Left lung (tissue), 4 donors: ENCODE measurements at regions not wholly inside any gene's neighbourhood (a gene's known extent, or its start where the extent isn't known, plus 50 kb on each side); places are given as distances from the start of the nearest gene placed in this dataset.

Experiments used
- ATAC-seq: fragments of 200-7000 bp; cut with Tn5 transposase; one replicate; pipeline ENCODE4 v1.9.1; 2020; ENCODE audit warnings: moderate library complexity
- DNase-seq, 4 donors: peaks; one replicate each; pipeline ENCODE4 v3.0.0-alpha.2; 2013 to 2020
- H3K27ac ChIP-seq, 2 donors: fragments of 200-600 bp; sonication (generic) in 1 of 2; one replicate each; pipeline versions ENCODE4 v1.5.0 to v1.8.0; 2020 to 2021
- H3K27me3 ChIP-seq, 2 donors: fragments of 200-600 bp; sonication (generic) in 1 of 2; one replicate each; pipeline versions ENCODE4 v1.5.0 to v1.8.0; 2020 to 2021
- H3K36me3 ChIP-seq, 2 donors: fragments of 200-600 bp; sonication (generic) in 1 of 2; one replicate each; pipeline versions ENCODE4 v1.5.0 to v1.8.0; 2020 to 2021
- H3K4me1 ChIP-seq, 2 donors: fragments of 200-600 bp; one replicate each; pipeline ENCODE4 v1.8.0; 2021
- H3K4me3 ChIP-seq, 2 donors: fragments of 200-600 bp; sonication (generic) in 1 of 2; one replicate each; pipeline versions ENCODE4 v1.5.0 to v1.8.0; 2020 to 2021; ENCODE audit warnings: mild to moderate bottlenecking in 1 of 2
- H3K9me3 ChIP-seq, 2 donors: fragments of 200-600 bp; sonication (generic) in 1 of 2; one replicate each; pipeline versions ENCODE4 v1.5.0 to v1.8.0; 2020 to 2021
- intact Hi-C, 2 donors: fragments of 100-400 bp; cut with DNase I; formaldehyde crosslinking; loops; one replicate each; pipeline versions ENCODE4 v1.11.2 to v1.14.2; 2022
- TF ChIP-seq, protein P1 (sequence below), 2 donors: fragments of 200-600 bp; sonication (generic) in 1 of 2; IDR thresholded peaks; one replicate each; pipeline versions ENCODE4 v1.5.0 to v1.8.0; 2021; ENCODE audit warnings: antibody characterized with exemption in 2 of 2
- donor health status: DM: no; HTN: yes; CAD: no.
- donor health status: DM: no; HTN: no; CAD: no.

DNA sequence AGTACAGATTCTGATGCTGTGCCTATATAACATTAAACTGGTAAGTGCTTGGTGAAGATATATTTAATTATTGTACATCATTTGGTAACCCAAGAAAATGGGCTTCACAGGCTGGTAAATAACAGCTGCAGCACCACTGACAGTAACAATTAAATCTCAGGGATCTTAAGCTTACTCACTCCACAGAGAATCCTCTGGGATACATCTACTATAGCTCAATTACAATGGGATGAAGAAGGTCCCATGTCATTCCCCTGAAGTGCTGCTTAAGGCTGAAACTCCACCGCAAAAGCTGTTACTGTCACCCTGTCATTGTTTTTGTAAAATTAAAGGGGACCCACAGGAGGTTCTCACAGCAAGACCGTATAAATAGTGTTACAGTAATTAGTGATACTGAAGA, 153.0 kb downstream of the IMPG2 start:
- H3K27ac ChIP-seq: no peak overlapping the region
- no peaks in the 10 kb centered on the region for H3K36me3 ChIP-seq
- DNase-seq: no peak
- TF ChIP-seq, protein P1, sequence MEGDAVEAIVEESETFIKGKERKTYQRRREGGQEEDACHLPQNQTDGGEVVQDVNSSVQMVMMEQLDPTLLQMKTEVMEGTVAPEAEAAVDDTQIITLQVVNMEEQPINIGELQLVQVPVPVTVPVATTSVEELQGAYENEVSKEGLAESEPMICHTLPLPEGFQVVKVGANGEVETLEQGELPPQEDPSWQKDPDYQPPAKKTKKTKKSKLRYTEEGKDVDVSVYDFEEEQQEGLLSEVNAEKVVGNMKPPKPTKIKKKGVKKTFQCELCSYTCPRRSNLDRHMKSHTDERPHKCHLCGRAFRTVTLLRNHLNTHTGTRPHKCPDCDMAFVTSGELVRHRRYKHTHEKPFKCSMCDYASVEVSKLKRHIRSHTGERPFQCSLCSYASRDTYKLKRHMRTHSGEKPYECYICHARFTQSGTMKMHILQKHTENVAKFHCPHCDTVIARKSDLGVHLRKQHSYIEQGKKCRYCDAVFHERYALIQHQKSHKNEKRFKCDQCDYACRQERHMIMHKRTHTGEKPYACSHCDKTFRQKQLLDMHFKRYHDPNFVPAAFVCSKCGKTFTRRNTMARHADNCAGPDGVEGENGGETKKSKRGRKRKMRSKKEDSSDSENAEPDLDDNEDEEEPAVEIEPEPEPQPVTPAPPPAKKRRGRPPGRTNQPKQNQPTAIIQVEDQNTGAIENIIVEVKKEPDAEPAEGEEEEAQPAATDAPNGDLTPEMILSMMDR (IDR thresholded peaks at IDR 0.05): no peak
- H3K4me1 ChIP-seq: no peaks in the 10 kb centered on the region
- ATAC-seq: no peak
- no peak overlapping the region for H3K4me3 ChIP-seq
- intact Hi-C loops: no loop called here
- H3K9me3 ChIP-seq: no peaks in the 10 kb centered on the region
- no peaks in the 10 kb centered on the region for H3K27me3 ChIP-seq

DNA sequence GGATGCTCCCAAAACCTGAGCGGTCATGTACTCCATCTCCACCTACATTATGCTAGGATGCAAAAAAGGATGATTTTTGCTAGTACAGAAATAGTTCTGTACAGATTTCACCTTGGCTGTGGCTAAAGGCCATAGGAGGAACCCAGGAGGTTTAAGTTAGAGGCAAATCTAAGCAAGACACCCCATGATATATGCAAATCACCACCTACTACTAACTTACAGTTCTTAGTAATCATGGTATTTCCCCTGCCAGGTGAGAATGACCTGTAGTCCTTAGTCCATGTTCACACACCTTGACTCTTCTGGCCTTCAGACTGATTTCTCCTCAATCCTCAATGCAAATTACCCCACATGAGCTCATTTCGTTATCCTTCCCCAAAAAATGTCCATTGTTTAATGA, 154.2 kb downstream of the IMPG2 start:
- H3K36me3 ChIP-seq: no peaks in the 10 kb centered on the region
- ATAC-seq (no peak), DNase-seq (no peak)
- no peaks in the 10 kb centered on the region for H3K27me3 ChIP-seq
- intact Hi-C loops: no loop called here
- H3K9me3 ChIP-seq: no peaks in the 10 kb centered on the region
- no peaks in the 10 kb centered on the region for H3K4me1 ChIP-seq
- no peak overlapping the region for H3K27ac ChIP-seq
- no peak overlapping the region for H3K4me3 ChIP-seq
- TF ChIP-seq, protein P1 (IDR thresholded peaks at IDR 0.05): no peak

DNA sequence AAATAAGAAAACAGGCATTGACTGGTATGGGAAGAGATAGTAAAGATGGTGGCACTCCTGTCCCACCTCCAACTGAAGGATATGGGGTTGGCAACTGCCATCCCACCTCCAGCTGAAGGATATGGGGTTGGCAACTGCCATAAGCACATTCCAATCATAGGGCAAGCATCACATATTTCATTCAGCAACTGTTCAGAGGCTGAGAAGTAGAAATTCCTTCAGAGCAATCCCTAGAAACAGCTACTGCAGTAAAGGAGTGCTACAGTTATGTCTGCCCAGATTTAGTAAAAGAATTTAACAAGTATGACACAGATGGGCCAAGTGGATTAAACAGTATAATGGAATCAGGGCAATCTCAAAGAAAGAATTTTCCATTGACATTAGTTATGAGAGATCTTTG, 156.8 kb downstream of the IMPG2 start:
- Histone ChIP-seq H3K27ac (no peak overlapping the region), H3K4me1 (no peaks in the 10 kb centered on the region), H3K27me3 (no peaks in the 10 kb centered on the region), H3K36me3 (no peaks in the 10 kb centered on the region), H3K9me3 (no peaks in the 10 kb centered on the region), H3K4me3 (no peak overlapping the region)
- no peak for ATAC-seq
- intact Hi-C loops: no loop called here
- no peak for DNase-seq
- TF ChIP-seq, protein P1 (IDR thresholded peaks at IDR 0.05): no peak

DNA sequence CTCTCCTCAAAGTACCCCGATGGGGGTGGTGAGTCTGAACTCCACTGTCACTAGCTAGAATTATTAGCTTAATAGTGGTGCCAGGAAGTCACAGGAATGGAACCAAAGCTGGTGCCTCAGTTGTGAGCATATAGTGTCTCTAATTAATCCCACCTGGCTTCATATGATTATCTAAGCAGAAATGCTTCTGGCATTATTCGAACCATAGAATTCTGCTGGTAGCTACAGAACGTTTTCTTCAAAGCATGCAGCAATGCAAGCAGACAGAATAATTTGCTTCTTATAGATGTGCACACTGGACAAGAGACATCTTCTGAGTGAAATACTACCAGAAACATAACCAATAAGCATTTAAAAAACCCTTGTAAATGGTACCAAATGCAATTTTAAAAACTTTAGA, 160.9 kb downstream of the IMPG2 start:
- DNase-seq: no peak

DNA sequence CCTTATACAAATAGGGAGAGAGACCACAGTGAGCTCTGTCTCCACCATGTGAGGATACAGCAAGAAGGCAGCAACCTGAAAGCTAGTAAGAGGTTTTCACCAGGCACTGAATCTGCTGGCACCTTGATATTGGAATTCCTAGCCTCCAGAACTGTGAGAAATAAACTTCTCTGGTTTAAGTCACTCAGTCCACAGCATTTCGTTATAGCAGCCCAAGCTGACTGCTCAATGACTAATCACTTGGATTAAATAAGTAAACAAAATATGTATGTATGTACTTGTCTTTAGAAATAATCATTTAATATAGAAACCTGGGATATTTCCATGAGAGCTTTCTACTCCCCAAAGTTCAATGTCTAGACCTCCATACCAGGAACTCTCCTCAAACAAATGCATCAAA, 162.0 kb downstream of the IMPG2 start:
- H3K4me1 ChIP-seq: no peaks in the 10 kb centered on the region
- TF ChIP-seq, protein P1 (IDR thresholded peaks at IDR 0.05): no peak
- ATAC-seq: no peak
- H3K36me3 ChIP-seq: no peaks in the 10 kb centered on the region
- no peak for DNase-seq
- H3K9me3 ChIP-seq: no peaks in the 10 kb centered on the region
- H3K4me3 ChIP-seq: no peak overlapping the region
- H3K27ac ChIP-seq: no peak overlapping the region
- intact Hi-C loops: no loop called here
- no peaks in the 10 kb centered on the region for H3K27me3 ChIP-seq

More for the DNA sequence above, 160.9 kb downstream of the IMPG2 start:
- no peaks in the 10 kb centered on the region for H3K36me3 ChIP-seq
- H3K27ac ChIP-seq: no peak overlapping the region
- no peak for ATAC-seq
- no peaks in the 10 kb centered on the region for H3K9me3 ChIP-seq
- no peak overlapping the region for H3K4me3 ChIP-seq
- H3K27me3 ChIP-seq: no peaks in the 10 kb centered on the region
- H3K4me1 ChIP-seq: no peaks in the 10 kb centered on the region
- TF ChIP-seq, protein P1 (IDR thresholded peaks at IDR 0.05): no peak
- intact Hi-C loops: no loop called here
